ENCODE measurements at regions not wholly inside any gene's neighbourhood (a gene's known extent, or its start where the extent isn't known, plus 50 kb on each side); places are given as distances from the start of the nearest gene placed in this dataset.

- DNase-seq (ENCODE audit: low spot score) = no peak
These were observed 69.7 kb upstream of the CAB39 start for GRCh38 chr2:230642966-230643365.

DNA sequence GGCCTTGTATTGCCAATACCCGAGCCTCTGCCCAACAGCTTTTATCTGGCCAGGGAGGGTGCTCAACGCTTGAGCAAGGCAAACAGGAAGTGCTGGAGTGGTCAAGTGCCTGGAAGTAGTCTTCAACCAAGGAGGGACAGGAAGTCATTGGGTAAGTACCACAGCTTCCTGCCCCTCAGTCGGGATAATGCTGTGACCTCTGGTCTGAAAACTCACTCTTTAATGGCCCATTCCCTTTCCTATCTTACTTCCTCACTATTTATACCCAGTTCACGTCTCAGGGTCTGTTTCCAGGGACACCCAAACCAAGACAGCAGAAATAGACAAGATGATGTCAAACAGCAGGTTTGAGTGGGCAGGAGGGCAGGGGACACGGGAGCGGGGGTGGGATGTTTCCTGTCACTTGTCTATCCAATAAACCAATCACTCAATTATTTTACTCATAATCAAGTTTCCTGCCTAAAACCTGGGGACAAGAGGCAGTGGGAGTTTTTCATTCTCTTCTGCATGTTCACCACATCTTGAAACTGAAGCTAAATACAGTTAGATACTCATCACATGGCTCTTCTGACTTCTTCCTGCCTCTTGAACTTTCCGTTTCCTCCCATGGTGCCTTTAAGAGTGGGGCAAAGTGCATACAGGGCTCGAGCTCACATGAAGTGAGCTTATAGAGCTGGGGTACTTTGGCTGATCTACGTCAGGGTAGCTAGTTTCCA lies 68.9 kb upstream of the CAB39 start:
- no peak for DNase-seq (ENCODE audit: low spot score)

- DNase-seq (ENCODE audit: low spot score) = no peak
These were observed 68.2 kb upstream of the CAB39 start for GRCh38 chr2:230644356-230644935.

DNA sequence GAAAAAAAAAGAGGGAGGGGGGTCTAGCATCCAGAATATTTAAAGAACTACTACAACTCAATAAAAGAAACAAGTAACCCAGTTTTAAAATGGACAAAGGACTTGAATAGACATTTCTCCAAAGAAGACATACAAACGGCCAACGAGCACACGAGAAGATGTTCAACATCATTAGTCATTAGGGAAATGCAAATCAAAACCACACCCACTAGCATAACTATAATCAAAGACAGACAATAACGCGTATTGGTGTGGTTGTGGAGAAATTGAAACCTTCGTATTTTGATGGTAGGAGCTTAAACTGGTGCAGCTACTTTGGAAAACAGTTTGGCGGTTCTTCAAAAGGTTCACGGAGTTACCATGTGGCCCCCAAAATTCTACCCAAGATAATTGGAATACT lies 64.3 kb upstream of the CAB39 start:
- no peak for DNase-seq (ENCODE audit: low spot score)

DNA sequence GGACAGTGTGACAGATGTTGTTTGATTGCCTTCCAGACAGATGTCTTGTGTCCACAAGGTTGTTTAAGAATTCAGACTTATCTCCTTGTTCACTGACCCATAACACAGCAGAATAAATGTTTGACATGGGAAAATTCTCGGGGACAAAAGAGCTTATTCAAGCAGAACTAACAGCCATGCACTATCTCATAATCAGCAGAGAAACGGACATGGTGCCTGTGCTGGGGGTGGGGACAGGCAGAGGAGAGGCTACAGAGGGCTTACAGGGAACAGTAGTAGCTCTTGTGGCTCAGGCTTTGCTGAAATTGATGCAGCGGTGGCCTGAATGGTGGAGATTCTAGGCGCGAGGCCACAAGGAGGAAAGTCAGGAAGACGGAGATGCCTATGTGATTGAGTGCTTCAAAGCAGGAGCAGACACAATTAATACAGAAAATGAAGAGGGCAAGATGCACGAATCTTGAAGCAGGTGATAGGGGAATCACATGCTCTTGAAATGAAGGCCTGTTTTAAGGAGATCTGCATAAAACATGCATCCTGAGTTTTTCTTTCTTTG lies 62.0 kb upstream of the CAB39 start:
- DNase-seq (ENCODE audit: low spot score) = peak; percentile 82

GRCh38 chr2:230654057-230654456 lies 58.6 kb upstream of the CAB39 start:
- DNase-seq (ENCODE audit: low spot score) = no peak

DNA sequence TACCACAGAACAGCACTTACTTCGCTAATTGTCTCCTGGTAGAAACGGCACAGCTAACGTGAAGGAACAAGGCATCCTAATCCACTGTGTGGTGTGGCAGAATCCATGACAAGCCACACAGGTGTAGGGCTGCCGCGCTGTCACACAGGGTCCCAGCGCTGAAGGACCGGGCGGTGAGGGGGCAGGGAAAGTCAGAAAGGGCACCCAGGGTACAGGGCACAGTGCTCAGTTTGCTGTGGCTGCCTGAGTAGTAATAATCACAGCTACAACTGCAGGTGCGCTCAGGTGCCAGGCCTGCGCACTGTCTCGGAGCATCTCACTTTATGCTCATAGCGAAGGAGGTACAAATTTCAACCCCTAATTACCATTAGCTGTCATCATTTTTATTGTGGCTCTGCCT lies 55.2 kb upstream of the CAB39 start:
- DNase-seq (ENCODE audit: low spot score) = no peak

DNA sequence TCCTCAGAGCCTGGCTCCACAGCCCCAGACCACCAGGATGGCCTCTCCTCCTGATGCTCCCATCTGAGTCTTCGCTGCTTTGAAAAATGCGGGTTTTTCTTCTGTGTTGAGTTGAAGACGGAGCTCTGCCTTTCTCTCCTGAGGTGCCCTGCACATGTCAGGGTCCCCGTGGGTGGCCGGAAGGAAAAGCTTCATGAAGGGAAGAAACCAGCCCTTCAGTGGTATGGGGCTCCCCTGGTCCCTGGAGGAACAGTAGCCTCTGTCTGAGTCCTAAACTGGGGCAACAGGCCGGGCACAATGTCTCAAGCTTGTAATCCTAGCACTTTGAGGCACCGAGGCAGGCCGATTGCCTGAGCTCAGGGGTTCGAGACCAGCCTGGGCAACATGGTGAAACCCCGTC lies 54.7 kb upstream of the CAB39 start:
- no peak for DNase-seq (ENCODE audit: low spot score)

GRCh38 chr2:230658577-230658876 lies 54.1 kb upstream of the CAB39 start:
- DNase-seq (ENCODE audit: low spot score) = no peak

GRCh38 chr2:230658877-230659652 lies 53.6 kb upstream of the CAB39 start:
- no peak for DNase-seq (ENCODE audit: low spot score)

- DNase-seq (ENCODE audit: low spot score) = no peak
These were observed 52.2 kb upstream of the CAB39 start for GRCh38 chr2:230660294-230661060.

GRCh38 chr2:230661072-230661957 lies 51.3 kb upstream of the CAB39 start:
- DNase-seq (ENCODE audit: low spot score) = no peak
